ENCODE measurements at regions not wholly inside any gene's neighbourhood (a gene's known extent, or its start where the extent isn't known, plus 50 kb on each side); places are given as distances from the start of the nearest gene placed in this dataset.
"Not testable (repeated sequence)": the region's sequence is repeated elsewhere in the genome, so short reads cannot be mapped to it uniquely, and the experiment has no call there.

DNA sequence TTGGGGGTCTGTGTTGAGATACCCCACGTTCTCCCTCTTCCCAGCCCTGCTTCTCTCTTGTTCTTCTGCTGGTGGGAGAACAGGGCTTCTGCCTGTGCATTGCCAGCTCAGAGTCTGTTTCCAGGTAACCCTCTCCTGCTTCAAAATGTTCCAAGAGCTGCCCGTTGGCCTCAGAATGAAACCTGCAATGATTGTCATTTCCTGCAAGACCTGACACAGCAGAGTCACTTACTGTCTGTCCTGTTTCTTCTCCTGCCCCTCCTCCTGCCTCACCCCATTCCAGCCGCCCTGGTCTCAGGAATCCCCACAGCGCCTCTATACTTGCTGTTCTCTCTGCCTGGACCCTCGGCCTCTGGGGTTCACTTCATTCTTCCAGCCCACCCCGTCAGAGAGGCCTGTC lies 81.4 kb upstream of the ARID1B start:
- no peak for DNase-seq (ENCODE audit: low read depth, low spot score)
- in situ Hi-C loops (cut with HindIII; ENCODE audit: low pct_unique_long_range_greater_than_20kb, low sequenced_read_pairs), result no loop called here

DNA sequence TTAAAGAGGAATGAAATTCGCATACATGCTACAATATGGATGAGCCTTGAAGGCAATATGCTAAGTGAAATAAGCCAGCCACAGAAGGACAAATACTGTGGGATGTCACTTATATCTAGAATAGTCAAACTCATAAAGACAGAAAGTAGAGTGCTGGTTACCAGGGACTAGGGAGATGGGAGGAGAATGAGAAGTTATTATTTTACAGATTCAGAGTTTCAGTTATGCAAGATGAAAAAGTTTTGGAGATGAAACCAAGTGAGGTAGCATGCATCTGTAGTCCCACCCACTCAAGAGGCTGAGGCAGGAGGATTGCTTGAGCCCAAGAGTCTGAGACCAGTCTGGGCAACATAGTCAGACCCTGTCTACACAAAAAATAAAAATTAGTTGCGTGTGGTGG lies 82.5 kb upstream of the ARID1B start:
- in situ Hi-C loops (cut with HindIII; ENCODE audit: low pct_unique_long_range_greater_than_20kb, low sequenced_read_pairs), result no loop called here
- no peak for DNase-seq (ENCODE audit: low read depth, low spot score)

GRCh38 chr6:156691018-156691417 lies 86.2 kb upstream of the ARID1B start:
- DNase-seq (ENCODE audit: low read depth, low spot score), result no peak
- in situ Hi-C loops (cut with HindIII; ENCODE audit: low pct_unique_long_range_greater_than_20kb, low sequenced_read_pairs), result no loop called here

DNA sequence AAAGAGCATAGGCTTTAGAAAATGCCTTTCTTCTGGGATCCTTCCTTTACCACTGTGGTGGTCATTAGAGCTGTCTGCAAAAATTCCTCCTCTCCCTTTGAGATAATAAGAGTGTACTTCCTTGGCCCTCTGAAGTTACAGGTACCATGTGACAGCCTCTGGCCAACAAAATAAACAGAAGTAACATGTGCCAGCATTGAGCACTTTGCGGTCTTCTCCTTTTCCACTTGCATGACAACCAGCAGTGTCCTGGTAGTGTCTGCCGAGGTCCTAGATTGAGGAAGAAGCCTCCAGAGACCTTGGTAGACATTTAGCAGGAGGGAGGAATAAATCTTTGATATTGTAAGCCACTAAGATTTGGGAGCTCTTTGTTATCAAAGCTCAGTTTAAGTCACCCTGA lies 87.5 kb upstream of the ARID1B start:
- no peak for DNase-seq (ENCODE audit: low read depth, low spot score)
- in situ Hi-C loops (cut with HindIII; ENCODE audit: low pct_unique_long_range_greater_than_20kb, low sequenced_read_pairs), result no loop called here

DNA sequence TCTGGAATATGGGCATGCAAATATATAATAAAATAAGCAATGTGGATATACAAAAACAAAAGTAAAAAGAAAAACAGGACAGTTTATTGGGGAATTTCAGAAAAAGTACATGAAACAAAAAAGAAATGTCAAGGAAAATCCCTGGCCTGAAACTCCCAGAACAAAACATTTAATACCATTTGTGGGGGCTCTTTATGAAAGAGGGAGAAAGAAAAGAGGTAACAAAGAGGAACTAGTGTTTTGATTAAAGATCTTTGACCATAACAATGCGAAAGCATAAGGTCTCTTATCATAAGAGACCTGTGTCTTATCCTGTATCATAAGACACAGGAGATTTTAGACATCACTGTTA lies 88.6 kb upstream of the ARID1B start:
- in situ Hi-C loops (cut with HindIII; ENCODE audit: low pct_unique_long_range_greater_than_20kb, low sequenced_read_pairs), result no loop called here
- no peak for DNase-seq (ENCODE audit: low read depth, low spot score)

DNA sequence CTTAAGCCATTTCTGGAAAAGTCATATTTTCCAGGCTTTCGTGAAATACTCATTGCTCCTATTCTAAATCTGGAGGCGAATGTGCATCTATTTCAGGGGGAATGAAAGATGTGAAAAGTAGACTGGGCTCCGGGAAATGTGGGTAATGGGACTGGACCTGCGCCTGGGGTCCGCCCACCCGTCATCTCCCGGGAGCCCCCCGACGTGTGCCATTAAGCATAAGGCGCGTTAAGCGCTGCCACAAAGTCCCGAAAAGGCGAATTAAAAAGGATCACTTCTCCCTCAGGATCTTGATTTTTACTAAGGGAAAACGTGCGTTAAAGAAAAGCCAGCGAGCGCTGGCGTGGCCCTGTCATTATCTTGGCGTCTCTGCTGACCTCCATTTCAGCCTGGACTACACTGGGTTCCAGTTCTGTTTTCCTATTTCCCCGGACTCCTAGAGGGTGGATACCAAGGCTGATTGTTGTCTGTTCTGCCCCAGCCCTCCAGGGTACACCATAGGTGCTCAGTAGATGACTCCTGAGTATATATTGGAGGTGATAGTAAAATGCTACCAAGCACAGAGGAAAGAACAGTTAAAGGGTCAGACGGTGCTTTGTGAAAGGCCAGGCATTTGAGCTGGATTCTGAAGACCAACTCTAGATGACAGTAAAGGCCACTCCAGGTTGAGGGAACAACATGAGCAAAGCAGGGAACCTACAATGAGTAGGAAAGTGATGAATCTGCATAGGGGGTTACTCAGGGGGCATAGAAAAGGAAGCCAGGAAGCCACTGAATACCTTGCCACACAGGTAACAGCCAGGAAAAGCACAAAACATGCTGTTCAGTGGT lies 89.2 kb upstream of the ARID1B start:
- in situ Hi-C loops (cut with HindIII; ENCODE audit: low pct_unique_long_range_greater_than_20kb, low sequenced_read_pairs), result no loop called here
- peak; percentile 52 for DNase-seq (ENCODE audit: low read depth, low spot score)

GRCh38 chr6:156686995-156687788 lies 90.0 kb upstream of the ARID1B start:
- DNase-seq (ENCODE audit: low read depth, low spot score), result peak; percentile 53
- in situ Hi-C loops (cut with HindIII; ENCODE audit: low pct_unique_long_range_greater_than_20kb, low sequenced_read_pairs), result no loop called here

DNA sequence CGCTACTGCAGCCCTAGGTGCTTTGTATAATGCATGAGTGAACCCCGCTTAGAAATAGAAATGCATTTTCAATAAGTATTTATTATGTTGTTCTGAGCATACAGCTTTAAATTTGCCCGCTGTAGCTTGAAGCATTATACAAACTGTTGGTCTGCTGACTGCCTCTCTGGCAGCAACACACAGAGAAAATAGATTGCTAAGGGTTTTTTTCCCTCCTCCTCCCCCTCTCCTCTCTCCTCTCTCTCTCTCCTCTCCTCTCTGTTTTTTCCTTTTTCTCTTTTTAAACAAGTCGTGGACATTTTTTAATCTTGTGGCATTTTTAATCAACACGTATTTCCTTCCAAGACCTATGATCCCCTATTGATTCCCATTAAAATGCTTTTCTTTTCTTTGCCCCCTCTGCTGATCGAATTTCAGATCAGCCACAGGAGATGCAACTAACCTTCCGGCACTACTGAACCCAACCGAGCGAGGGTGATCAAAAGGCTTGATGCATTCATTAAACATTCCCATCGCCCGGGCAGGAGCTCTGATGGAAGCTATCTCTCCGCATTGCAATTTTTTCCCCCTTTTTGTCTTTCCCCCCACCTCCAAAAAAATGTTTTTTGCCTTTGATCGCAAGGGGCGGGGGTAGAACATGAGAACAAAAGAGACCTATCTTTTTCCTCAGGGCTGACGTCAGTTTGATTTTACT lies 90.7 kb upstream of the ARID1B start:
- DNase-seq (ENCODE audit: low read depth, low spot score), result peak; percentile 90
- in situ Hi-C loops (cut with HindIII; ENCODE audit: low pct_unique_long_range_greater_than_20kb, low sequenced_read_pairs), result no loop called here

- in situ Hi-C loops (cut with HindIII; ENCODE audit: low pct_unique_long_range_greater_than_20kb, low sequenced_read_pairs), result no loop called here
- DNase-seq (ENCODE audit: low read depth, low spot score), result no peak
Measured at GRCh38 chr6:156685823-156686222, 91.4 kb upstream of the ARID1B start.

DNA sequence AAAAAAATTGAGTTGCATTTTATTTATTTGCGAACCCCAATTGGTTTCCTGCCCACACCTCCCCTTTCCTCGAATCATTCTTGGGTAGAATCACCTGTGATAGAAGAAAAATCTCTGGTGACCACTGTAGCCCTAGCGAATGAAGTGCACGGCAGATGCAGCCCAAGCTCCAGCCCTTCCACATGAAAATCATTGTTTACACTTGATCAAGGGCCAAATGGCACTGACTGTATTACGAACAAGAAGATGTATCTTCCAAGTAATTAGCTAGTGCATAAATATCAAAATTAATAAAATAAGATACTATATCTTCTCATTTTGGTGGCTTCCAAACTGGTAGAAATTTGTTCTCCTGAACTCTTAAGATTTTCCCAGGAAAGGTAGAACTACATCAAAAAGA lies 93.4 kb upstream of the ARID1B start:
- DNase-seq (ENCODE audit: low read depth, low spot score), result no peak
- in situ Hi-C loops (cut with HindIII; ENCODE audit: low pct_unique_long_range_greater_than_20kb, low sequenced_read_pairs), result no loop called here

GRCh38 chr6:156676721-156677120 lies 100.5 kb upstream of the ARID1B start:
- DNase-seq (ENCODE audit: low read depth, low spot score), result no peak
- in situ Hi-C loops (cut with HindIII; ENCODE audit: low pct_unique_long_range_greater_than_20kb, low sequenced_read_pairs), result no loop called here

DNA sequence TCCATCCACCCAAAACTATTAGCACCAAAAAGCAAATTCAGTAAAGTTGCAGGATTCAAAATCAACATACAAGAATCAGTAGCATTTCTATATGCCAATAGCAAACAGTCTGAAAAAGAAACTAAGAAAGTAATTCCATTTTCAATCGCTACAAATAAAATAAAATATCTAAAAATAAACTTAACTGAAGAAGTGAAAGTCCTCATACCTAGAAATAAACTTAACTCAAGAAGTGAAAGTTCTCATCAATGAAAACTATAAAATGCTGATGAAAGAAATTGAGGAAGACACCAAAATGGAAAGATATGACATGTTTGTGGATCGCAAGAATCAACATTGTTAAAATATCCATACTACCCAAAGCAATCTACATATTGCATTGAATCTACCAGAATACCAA lies 103.0 kb upstream of the ARID1B start:
- no peak for DNase-seq (ENCODE audit: low read depth, low spot score)
- in situ Hi-C loops (cut with HindIII; ENCODE audit: low pct_unique_long_range_greater_than_20kb, low sequenced_read_pairs), result no loop called here

DNA sequence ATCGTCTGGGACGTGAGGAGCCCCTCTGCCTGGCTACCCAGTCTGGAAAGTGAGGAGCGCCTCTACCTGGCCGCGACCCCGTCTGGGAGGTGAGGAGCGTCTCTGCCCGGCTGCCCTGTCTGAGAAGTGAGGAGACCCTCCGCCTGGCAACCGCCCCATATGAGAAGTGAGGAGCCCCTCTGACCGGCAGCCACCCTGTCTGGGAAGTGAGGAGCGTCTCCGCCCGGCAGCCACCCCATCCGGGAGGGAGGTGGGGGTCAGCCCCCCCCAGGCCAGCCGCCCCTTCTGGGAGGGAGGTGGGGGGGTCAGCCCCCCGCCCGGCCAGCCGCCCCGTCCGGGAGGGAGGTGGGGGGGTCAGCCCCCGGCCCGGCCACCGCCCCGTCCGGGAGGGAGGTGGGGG lies 107.1 kb upstream of the ARID1B start:
- DNase-seq (ENCODE audit: low read depth, low spot score); in situ Hi-C loops (cut with HindIII; ENCODE audit: low pct_unique_long_range_greater_than_20kb, low sequenced_read_pairs): not testable (repeated sequence)

GRCh38 chr6:156662025-156662445 lies 115.1 kb upstream of the ARID1B start:
- DNase-seq (ENCODE audit: low read depth, low spot score), result no peak

GRCh38 chr6:156660389-156660788 lies 116.8 kb upstream of the ARID1B start:
- no peak for DNase-seq (ENCODE audit: low read depth, low spot score)
- in situ Hi-C loops (cut with HindIII; ENCODE audit: low pct_unique_long_range_greater_than_20kb, low sequenced_read_pairs), result no loop called here

More at GRCh38 chr6:156662025-156662445, 115.1 kb upstream of the ARID1B start:
- in situ Hi-C loops (cut with HindIII; ENCODE audit: low pct_unique_long_range_greater_than_20kb, low sequenced_read_pairs), result no loop called here

- in situ Hi-C loops (cut with HindIII; ENCODE audit: low pct_unique_long_range_greater_than_20kb, low sequenced_read_pairs), result no loop called here
Measured at GRCh38 chr6:156659822-156660198, 117.4 kb upstream of the ARID1B start.

GRCh38 chr6:156658966-156659821 lies 118.0 kb upstream of the ARID1B start:
- DNase-seq (ENCODE audit: low read depth, low spot score), result peak; percentile 21

More at GRCh38 chr6:156659822-156660198, 117.4 kb upstream of the ARID1B start:
- DNase-seq (ENCODE audit: low read depth, low spot score), result no peak

More at GRCh38 chr6:156658966-156659821, 118.0 kb upstream of the ARID1B start:
- in situ Hi-C loops (cut with HindIII; ENCODE audit: low pct_unique_long_range_greater_than_20kb, low sequenced_read_pairs), result no loop called here
